Memory B cell (primary cell): ENCODE measurements at regions not wholly inside any gene's neighbourhood (a gene's known extent, or its start where the extent isn't known, plus 50 kb on each side); places are given as distances from the start of the nearest gene placed in this dataset.

Source experiments
- ATAC-seq: fragments of 150-1000 bp; cut with Tn5 transposase; 2 replicates; pipeline ENCODE4 v1.10.0; 2021; ENCODE audit warnings: low read depth, mild to moderate bottlenecking, moderate library complexity
- DNase-seq, 2 donors: peaks; one replicate each; pipeline ENCODE4 v3.0.0; 2022; ENCODE audit warnings: low spot score in 2 of 2
- H3K27ac Mint-ChIP-seq: one replicate; pipeline ENCODE4 v1.8.0; 2022; ENCODE audit warnings: mild to moderate bottlenecking, moderate library complexity, mixed read lengths
- H3K27me3 Mint-ChIP-seq: one replicate; pipeline ENCODE4 v1.8.0; 2022; ENCODE audit warnings: mixed read lengths
- H3K36me3 Mint-ChIP-seq: one replicate; pipeline ENCODE4 v1.8.0; 2022; ENCODE audit warnings: mild to moderate bottlenecking, mixed read lengths
- H3K4me1 Mint-ChIP-seq: one replicate; pipeline ENCODE4 v1.8.0; 2022; ENCODE audit warnings: mixed read lengths
- H3K4me3 Mint-ChIP-seq: one replicate; pipeline ENCODE4 v1.8.0; 2022; ENCODE audit warnings: mild to moderate bottlenecking, moderate library complexity, mixed read lengths
- H3K9me3 Mint-ChIP-seq: one replicate; pipeline ENCODE4 v1.8.0; 2022; ENCODE audit warnings: mixed read lengths

GRCh38 chr14:34113005-34113511 is 162.2 kb upstream of the EGLN3 start:
- no peaks in the 10 kb centered on the region for H3K36me3 Mint-ChIP-seq
- peaks cover 8% of the 10 kb centered on the region for H3K9me3 Mint-ChIP-seq
- H3K4me1 Mint-ChIP-seq = no peaks in the 10 kb centered on the region
- no peak overlapping the region for H3K4me3 Mint-ChIP-seq
- no peaks in the 10 kb centered on the region for H3K27me3 Mint-ChIP-seq
- H3K27ac Mint-ChIP-seq = no peak overlapping the region
- ATAC-seq = no peak
- DNase-seq = no peak

GRCh38 chr14:34111953-34112352 is 161.1 kb upstream of the EGLN3 start:
- no peak overlapping the region for H3K4me3 Mint-ChIP-seq
- H3K9me3 Mint-ChIP-seq = peaks cover 8% of the 10 kb centered on the region
- H3K4me1 Mint-ChIP-seq = no peaks in the 10 kb centered on the region
- ATAC-seq = no peak
- DNase-seq = no peak
- no peaks in the 10 kb centered on the region for H3K27me3 Mint-ChIP-seq
- no peak overlapping the region for H3K27ac Mint-ChIP-seq
- H3K36me3 Mint-ChIP-seq = no peaks in the 10 kb centered on the region

- no peaks in the 10 kb centered on the region for H3K27me3 Mint-ChIP-seq
- no peak overlapping the region for H3K27ac Mint-ChIP-seq
- DNase-seq (no peak), ATAC-seq (no peak)
- no peak overlapping the region for H3K4me3 Mint-ChIP-seq
- no peaks in the 10 kb centered on the region for H3K36me3 Mint-ChIP-seq
- no peaks in the 10 kb centered on the region for H3K4me1 Mint-ChIP-seq
- peaks cover 8% of the 10 kb centered on the region for H3K9me3 Mint-ChIP-seq
Measured at GRCh38 chr14:34111505-34111904, 160.6 kb upstream of the EGLN3 start.

- Mint-ChIP-seq H3K36me3 (no peaks in the 10 kb centered on the region), H3K4me1 (no peaks in the 10 kb centered on the region), H3K27ac (no peak overlapping the region), H3K4me3 (no peak overlapping the region), H3K9me3 (peaks cover 4% of the 10 kb centered on the region), H3K27me3 (peaks cover 1% of the 10 kb centered on the region)
- DNase-seq (no peak), ATAC-seq (no peak)
Measured at GRCh38 chr14:34110531-34110930, 159.7 kb upstream of the EGLN3 start.

GRCh38 chr14:34107441-34107840 is 156.6 kb upstream of the EGLN3 start:
- Mint-ChIP-seq H3K27ac (no peak overlapping the region), H3K4me1 (no peaks in the 10 kb centered on the region), H3K36me3 (no peaks in the 10 kb centered on the region), H3K9me3 (peaks cover 3% of the 10 kb centered on the region), H3K27me3 (peaks cover 1% of the 10 kb centered on the region), H3K4me3 (no peak overlapping the region)
- ATAC-seq = no peak
- DNase-seq = no peak

GRCh38 chr14:34106310-34106709 is 155.4 kb upstream of the EGLN3 start:
- Mint-ChIP-seq H3K27me3 (peaks cover 1% of the 10 kb centered on the region), H3K36me3 (no peaks in the 10 kb centered on the region), H3K4me3 (no peak overlapping the region), H3K9me3 (peaks cover 3% of the 10 kb centered on the region), H3K27ac (no peak overlapping the region), H3K4me1 (no peaks in the 10 kb centered on the region)
- no peak for DNase-seq
- no peak for ATAC-seq

- H3K27me3 Mint-ChIP-seq = peaks cover 1% of the 10 kb centered on the region
- H3K4me1 Mint-ChIP-seq = no peaks in the 10 kb centered on the region
- no peak for ATAC-seq
- no peak overlapping the region for H3K4me3 Mint-ChIP-seq
- no peak overlapping the region for H3K27ac Mint-ChIP-seq
- no peak for DNase-seq
- no peaks in the 10 kb centered on the region for H3K36me3 Mint-ChIP-seq
- no peaks in the 10 kb centered on the region for H3K9me3 Mint-ChIP-seq
Measured at GRCh38 chr14:34104489-34105397, 153.9 kb upstream of the EGLN3 start.

- Mint-ChIP-seq H3K4me1 (no peaks in the 10 kb centered on the region), H3K27ac (no peak overlapping the region), H3K27me3 (peaks cover 1% of the 10 kb centered on the region), H3K4me3 (no peak overlapping the region), H3K9me3 (no peaks in the 10 kb centered on the region), H3K36me3 (no peaks in the 10 kb centered on the region)
- ATAC-seq (no peak), DNase-seq (no peak)
Measured at GRCh38 chr14:34103176-34103575, 152.3 kb upstream of the EGLN3 start.

- H3K4me3 Mint-ChIP-seq = no peak overlapping the region
- no peaks in the 10 kb centered on the region for H3K36me3 Mint-ChIP-seq
- no peaks in the 10 kb centered on the region for H3K4me1 Mint-ChIP-seq
- H3K27ac Mint-ChIP-seq = no peak overlapping the region
- no peak for ATAC-seq
- H3K9me3 Mint-ChIP-seq = no peaks in the 10 kb centered on the region
- H3K27me3 Mint-ChIP-seq = no peaks in the 10 kb centered on the region
- DNase-seq = no peak
Measured at GRCh38 chr14:34099635-34100034, 148.8 kb upstream of the EGLN3 start.

GRCh38 chr14:34098985-34099349 is 148.1 kb upstream of the EGLN3 start:
- no peaks in the 10 kb centered on the region for H3K27me3 Mint-ChIP-seq
- no peaks in the 10 kb centered on the region for H3K9me3 Mint-ChIP-seq
- H3K27ac Mint-ChIP-seq = no peak overlapping the region
- no peak for DNase-seq
- H3K36me3 Mint-ChIP-seq = no peaks in the 10 kb centered on the region
- ATAC-seq = no peak
- H3K4me1 Mint-ChIP-seq = no peaks in the 10 kb centered on the region
- no peak overlapping the region for H3K4me3 Mint-ChIP-seq

GRCh38 chr14:34098045-34098984 is 147.4 kb upstream of the EGLN3 start:
- H3K9me3 Mint-ChIP-seq = no peaks in the 10 kb centered on the region
- no peak overlapping the region for H3K27ac Mint-ChIP-seq
- H3K36me3 Mint-ChIP-seq = no peaks in the 10 kb centered on the region
- H3K4me3 Mint-ChIP-seq = no peak overlapping the region
- DNase-seq (no peak), ATAC-seq (no peak)
- H3K27me3 Mint-ChIP-seq = peaks cover 1% of the 10 kb centered on the region
- no peaks in the 10 kb centered on the region for H3K4me1 Mint-ChIP-seq

- no peaks in the 10 kb centered on the region for H3K4me1 Mint-ChIP-seq
- no peaks in the 10 kb centered on the region for H3K36me3 Mint-ChIP-seq
- no peak overlapping the region for H3K4me3 Mint-ChIP-seq
- DNase-seq (no peak), ATAC-seq (no peak)
- peaks cover 1% of the 10 kb centered on the region for H3K27me3 Mint-ChIP-seq
- no peak overlapping the region for H3K27ac Mint-ChIP-seq
- no peaks in the 10 kb centered on the region for H3K9me3 Mint-ChIP-seq
Measured at GRCh38 chr14:34097644-34098043, 146.8 kb upstream of the EGLN3 start.

GRCh38 chr14:34094384-34094783 is 143.5 kb upstream of the EGLN3 start:
- H3K9me3 Mint-ChIP-seq = no peaks in the 10 kb centered on the region
- no peaks in the 10 kb centered on the region for H3K4me1 Mint-ChIP-seq
- peaks cover 1% of the 10 kb centered on the region for H3K27me3 Mint-ChIP-seq
- no peaks in the 10 kb centered on the region for H3K36me3 Mint-ChIP-seq
- no peak for ATAC-seq
- DNase-seq = no peak
- no peak overlapping the region for H3K4me3 Mint-ChIP-seq
- H3K27ac Mint-ChIP-seq = no peak overlapping the region

GRCh38 chr14:34093883-34094282 is 143.0 kb upstream of the EGLN3 start:
- Mint-ChIP-seq H3K4me3 (no peak overlapping the region), H3K9me3 (no peaks in the 10 kb centered on the region), H3K27me3 (peaks cover 1% of the 10 kb centered on the region), H3K36me3 (no peaks in the 10 kb centered on the region), H3K4me1 (no peaks in the 10 kb centered on the region), H3K27ac (no peak overlapping the region)
- DNase-seq (no peak), ATAC-seq (no peak)
